HCT116 (cell line): ENCODE measurements at regions not wholly inside any gene's neighbourhood (a gene's known extent, or its start where the extent isn't known, plus 50 kb on each side); places are given as distances from the start of the nearest gene placed in this dataset.

Experiments used
- ATAC-seq: fragments of 200-7000 bp; cut with Tn5 transposase; 2 replicates; pipeline ENCODE4 v1.9.1; 2020; ENCODE audit warnings: mild to moderate bottlenecking, moderate library complexity
- BruUV-seq: library from RNA; stranded (reverse); fragments of 400-500 nt; replicated peaks from 2 replicates; lab custom pipeline; 2021; lab: Mats Ljungman, UMichigan
- CTCF ChIA-PET: fragments of 300-600 bp; sonication (Branson Sonifier 250); formaldehyde crosslinking; loops from one replicate; lab custom pipeline; 2021; ENCODE audit warnings: antibody characterized with exemption; lab: Charles Lee
- POLR2A ChIA-PET: fragments of 300-600, 350-600 bp; sonication (Branson Sonifier 250); formaldehyde crosslinking; loops from one replicate; lab custom pipeline; 2021; ENCODE audit warnings: antibody characterized with exemption; lab: Charles Lee
- RAD21 ChIA-PET, 2 experiments: fragments of 300-600 bp; sonication (Branson Sonifier 250); formaldehyde crosslinking; loops; one replicate each; lab custom pipeline; 2023; ENCODE audit warnings: low total read pairs in 2 of 2; ENCODE audit not compliant: uncharacterized antibody in 2 of 2, unreplicated experiment in 2 of 2, low non-redundant PET in 1 of 2; lab: Charles Lee
- DNase-seq: peaks from one replicate; pipeline ENCODE4 v3.0.0-alpha.2; 2010; ENCODE audit warnings: low read depth, low spot score
- H2AFZ ChIP-seq: fragments of 200-600 bp; shearing (Covaris generic), sonication (generic); 2 replicates; pipeline ENCODE4 v1.6.1; 2017; ENCODE audit warnings: low read depth, mixed run types, mixed read lengths, antibody characterized with exemption, low read length; ENCODE audit not compliant: poor library complexity, severe bottlenecking
- H3K27ac ChIP-seq: 2 replicates; pipeline ENCODE4 v1.5.1; 2012; ENCODE audit warnings: low read depth, low read length
- H3K27me3 ChIP-seq: fragments of 200-600 bp; sonication (generic); 2 replicates; pipeline ENCODE4 v1.6.1; 2016; ENCODE audit warnings: mixed run types, low read length, mixed read lengths; ENCODE audit not compliant: insufficient read depth
- H3K36me3 ChIP-seq, 2 experiments: fragments of 200-500 bp in 1 of 2; fragments of 200-600 bp in 1 of 2; sonication (Bioruptor generic) in 1 of 2; sonication (generic) in 1 of 2; 2 replicates each; pipeline versions ENCODE4 v1.5.1 to v1.6.1; 2014 to 2016; ENCODE audit warnings: low read length in 2 of 2, inconsistent platforms in 1 of 2, mixed read lengths in 1 of 2, mixed run types in 1 of 2; ENCODE audit not compliant: insufficient read depth in 2 of 2, control insufficient read depth in 1 of 2
- H3K4me1 ChIP-seq, 2 experiments: fragments of 200-600 bp in 1 of 2; sonication (generic) in 1 of 2; 2 replicates each; pipeline versions ENCODE4 v1.5.1 to v1.6.1; 2012 to 2017; ENCODE audit warnings: low read length in 2 of 2, inconsistent platforms in 1 of 2, mild to moderate bottlenecking in 1 of 2, mixed read lengths in 1 of 2, mixed run types in 1 of 2, moderate library complexity in 1 of 2; ENCODE audit not compliant: insufficient read depth in 2 of 2, control insufficient read depth in 1 of 2
- H3K4me2 ChIP-seq: fragments of 200-600 bp; sonication (generic); 2 replicates; pipeline ENCODE4 v1.6.1; 2017; ENCODE audit warnings: mixed run types, low read length, mixed read lengths
- H3K4me3 ChIP-seq, 2 experiments: fragments of 200-600 bp in 1 of 2; sonication (generic) in 1 of 2; replicated peaks in 1 of 2; 2 replicates each; pipeline ENCODE4 v1.5.1; 2011 to 2016; ENCODE audit warnings: low read length in 2 of 2, control low read depth in 1 of 2, low read depth in 1 of 2, mild to moderate bottlenecking in 1 of 2, mixed read lengths in 1 of 2, mixed run types in 1 of 2
- H3K79me2 ChIP-seq: fragments of 200-600 bp; sonication (generic); 2 replicates; pipeline ENCODE4 v1.6.1; 2017; ENCODE audit warnings: mild to moderate bottlenecking, mixed run types, low read length, moderate library complexity, mixed read lengths; ENCODE audit not compliant: insufficient read depth
- H3K9ac ChIP-seq: fragments of 200-600 bp; sonication (generic); 2 replicates; pipeline ENCODE4 v1.6.1; 2016; ENCODE audit warnings: low read length, mixed read lengths
- H3K9me2 ChIP-seq: fragments of 200-600 bp; sonication (generic), shearing (Covaris generic); 2 replicates; pipeline ENCODE4 v1.6.1; 2017; ENCODE audit warnings: mixed run types, mild to moderate bottlenecking, moderate library complexity; ENCODE audit not compliant: insufficient read depth
- H3K9me3 ChIP-seq, 2 experiments: fragments of 200-500 bp in 1 of 2; fragments of 200-600 bp in 1 of 2; sonication (Bioruptor generic) in 1 of 2; sonication (generic) in 1 of 2; 2 replicates each; pipeline ENCODE4 v1.6.1; 2014 to 2017; ENCODE audit warnings: low read length in 2 of 2, mixed read lengths in 2 of 2, inconsistent platforms in 1 of 2, low read depth in 1 of 2, mild to moderate bottlenecking in 1 of 2, mixed run types in 1 of 2, moderate library complexity in 1 of 2; ENCODE audit not compliant: control insufficient read depth in 1 of 2, insufficient read depth in 1 of 2
- H4K20me1 ChIP-seq: fragments of 200-600 bp; sonication (generic), shearing (Covaris generic); 2 replicates; pipeline ENCODE4 v1.6.1; 2017; ENCODE audit warnings: mixed run types, mild to moderate bottlenecking, moderate library complexity; ENCODE audit not compliant: insufficient read depth
- ATF3 ChIP-seq: IDR thresholded peaks from 2 replicates; pipeline ENCODE4 v1.6.1; 2012
- CBX3 ChIP-seq: IDR thresholded peaks from 2 replicates; pipeline ENCODE4 v1.6.1; 2012; ENCODE audit warnings: low read depth
- CEBPB ChIP-seq: IDR thresholded peaks from 2 replicates; pipeline ENCODE4 v1.6.1; 2012; ENCODE audit warnings: low read depth
- CTCF ChIP-seq, 3 experiments: fragments of 200-600 bp in 1 of 3; sonication (generic) in 1 of 3; IDR thresholded peaks in 2 of 3; conservative IDR thresholded peaks in 1 of 3; 2 replicates each; pipeline ENCODE4 v1.5.1; 2012 to 2017; ENCODE audit warnings: low read depth in 2 of 3, low read length in 2 of 3, antibody characterized with exemption in 1 of 3, borderline replicate concordance in 1 of 3, control low read depth in 1 of 3, mild to moderate bottlenecking in 1 of 3, mixed read lengths in 1 of 3, mixed run types in 1 of 3, moderate library complexity in 1 of 3; ENCODE audit not compliant: insufficient read depth in 1 of 3
- ELF1 ChIP-seq: IDR thresholded peaks from 2 replicates; pipeline ENCODE4 v1.6.1; 2012; ENCODE audit warnings: low read depth, borderline replicate concordance
- EZH2 ChIP-seq: fragments of 200-600 bp; sonication (generic); IDR thresholded peaks from 2 replicates; pipeline ENCODE4 v1.6.1; 2017; ENCODE audit warnings: antibody characterized with exemption, mixed run types
- EZH2phosphoT487 ChIP-seq: fragments of 200-600 bp; IDR thresholded peaks from 2 replicates; pipeline ENCODE4 v1.6.1; 2018; ENCODE audit warnings: antibody characterized with exemption, borderline replicate concordance
- FOSL1 ChIP-seq: IDR thresholded peaks from 2 replicates; pipeline ENCODE4 v1.6.1; 2012; ENCODE audit warnings: low read depth
- JUND ChIP-seq: IDR thresholded peaks from 2 replicates; pipeline ENCODE4 v1.6.1; 2012
- MAX ChIP-seq: IDR thresholded peaks from 2 replicates; pipeline ENCODE4 v1.6.1; 2012
- POLR2AphosphoS5 ChIP-seq: IDR thresholded peaks from 2 replicates; pipeline ENCODE4 v1.6.1; 2011; ENCODE audit warnings: mild to moderate bottlenecking, low read depth, low read length, moderate library complexity
- RAD21 ChIP-seq: IDR thresholded peaks from 2 replicates; pipeline ENCODE4 v1.6.1; 2012; ENCODE audit warnings: low read depth, mild to moderate bottlenecking
- REST ChIP-seq: IDR thresholded peaks from 2 replicates; pipeline ENCODE4 v1.6.1; 2012; ENCODE audit warnings: low read depth
- SP1 ChIP-seq: IDR thresholded peaks from 2 replicates; pipeline ENCODE4 v1.6.1; 2012; ENCODE audit warnings: low read depth
- SRF ChIP-seq: IDR thresholded peaks from 2 replicates; pipeline ENCODE4 v1.6.1; 2012; ENCODE audit warnings: low read depth
- TCF7L2 ChIP-seq: IDR thresholded peaks from 2 replicates; pipeline ENCODE4 v1.7.0; 2011; ENCODE audit warnings: borderline replicate concordance, inconsistent platforms; ENCODE audit not compliant: insufficient read depth, insufficient read length; ENCODE audit errors: extremely low read depth
- YY1 ChIP-seq: IDR thresholded peaks from 2 replicates; pipeline ENCODE4 v1.6.1; 2011; ENCODE audit warnings: low read length, low read depth, moderate library complexity, mild to moderate bottlenecking; ENCODE audit not compliant: insufficient replicate concordance; ENCODE audit errors: extremely low read depth
- ZBTB33 ChIP-seq: IDR thresholded peaks from 2 replicates; pipeline ENCODE4 v1.6.1; 2011; ENCODE audit warnings: mild to moderate bottlenecking, low read length, moderate library complexity; ENCODE audit not compliant: insufficient replicate concordance; ENCODE audit errors: extremely low read depth
- ZFX ChIP-seq: fragments of 450-650 bp; IDR thresholded peaks from 2 replicates; pipeline ENCODE4 v1.6.1; 2017
- ZNF274 ChIP-seq: fragments of 200-500 bp; sonication (Bioruptor generic); IDR thresholded peaks from 2 replicates; pipeline ENCODE4 v1.6.1; 2014; ENCODE audit warnings: mild to moderate bottlenecking, low read depth, low read length, inconsistent platforms
- intact Hi-C: fragments of 100-400 bp; cut with micrococcal nuclease; formaldehyde crosslinking; loops from 2 replicates; pipeline ENCODE4 v1.10.0; 2022

GRCh38 chr6:117818449-117818848 lies 88.6 kb upstream of the SLC35F1 start:
- Histone ChIP-seq H3K4me2 (no peak overlapping the region), H4K20me1 (no peaks in the 10 kb centered on the region), H3K9ac (no peak overlapping the region), H3K4me1 (no peaks in the 10 kb centered on the region), H3K36me3 (no peaks in the 10 kb centered on the region), H3K4me3 (no peak overlapping the region), H3K9me3 (no peaks in the 10 kb centered on the region), H3K27ac (no peak overlapping the region), H3K79me2 (no peaks in the 10 kb centered on the region)
- BruUV-seq: no TSS peak
- no peak for ATAC-seq
- RAD21 ChIA-PET: no interaction called here
- POLR2A ChIA-PET: no interaction called here
- TF ChIP-seq CTCF (IDR thresholded peaks at IDR 0.05 in 2 of 3, conservative IDR thresholded peaks at IDR 0.05 in 1 of 3; ENCODE audit: borderline replicate concordance in 1 of 3, insufficient read depth in 1 of 3, low read depth in 2 of 3, low read length in 2 of 3): no peak
- TF ChIP-seq FOSL1: no peak
- TF ChIP-seq ZNF274: no peak
- TF ChIP-seq MAX: no peak
- TF ChIP-seq POLR2AphosphoS5: no peak
- no peak for TF ChIP-seq CEBPB
- no peak for TF ChIP-seq TCF7L2
- no peak for TF ChIP-seq ELF1
- no peak for TF ChIP-seq EZH2
- TF ChIP-seq EZH2phosphoT487: no peak
- no peak for TF ChIP-seq SP1
- no peak for TF ChIP-seq ATF3
- no peak for TF ChIP-seq RAD21
- TF ChIP-seq CBX3: no peak
- no peak for TF ChIP-seq ZBTB33
- no peak for TF ChIP-seq JUND
- no peak for TF ChIP-seq YY1
- no peak for TF ChIP-seq SRF
- TF ChIP-seq REST: no peak
- no peak for TF ChIP-seq ZFX
- TF ChIP-seq, all 23 proteins: peak for 0
- intact Hi-C loops: no loop called here
- H3K27me3 ChIP-seq: no peaks in the 10 kb centered on the region
- CTCF ChIA-PET: no interaction called here
- DNase-seq: no peak
- no peak overlapping the region for H2AFZ ChIP-seq
- no peaks in the 10 kb centered on the region for H3K9me2 ChIP-seq
